GM18873 (cell line): ENCODE measurements at regions not wholly inside any gene's neighbourhood (a gene's known extent, or its start where the extent isn't known, plus 50 kb on each side); places are given as distances from the start of the nearest gene placed in this dataset.

Source experiments
- ATAC-seq: cut with Tn5 transposase; IDR thresholded peaks from one replicate; pipeline ENCODE4 v1.9.1; 2021; ENCODE audit warnings: mild to moderate bottlenecking, moderate library complexity, moderate number of reproducible peaks; ENCODE audit not compliant: unreplicated experiment, low FRiP score

DNA sequence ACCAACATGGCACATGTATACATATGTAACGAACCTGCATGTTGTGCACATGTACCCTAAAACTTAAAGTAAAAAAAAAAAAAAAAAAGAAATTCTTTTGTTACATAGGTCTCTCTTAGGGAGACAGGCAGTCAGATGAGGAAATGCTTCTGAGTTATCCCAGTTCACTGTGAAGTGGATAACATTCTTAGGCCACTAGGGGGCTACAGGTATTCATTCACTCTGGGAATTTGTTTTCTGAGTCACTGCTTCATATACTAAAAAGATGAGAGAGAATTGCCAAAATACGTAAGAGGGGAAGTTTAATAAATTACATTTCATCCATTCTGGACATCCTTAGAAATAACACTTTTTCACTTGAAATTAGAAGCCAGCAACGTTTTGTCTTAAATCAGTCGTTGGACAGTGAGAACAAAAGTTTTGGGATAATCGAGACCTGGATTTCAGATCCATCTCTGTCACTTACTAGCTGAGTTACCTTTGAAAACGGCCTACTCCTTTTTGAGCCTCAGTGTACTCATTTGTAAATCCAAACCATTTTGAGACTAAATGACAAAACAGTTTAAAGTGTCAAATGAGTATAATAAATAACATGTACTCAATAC lies 738.4 kb upstream of the ALCAM start:
- no peak for ATAC-seq

DNA sequence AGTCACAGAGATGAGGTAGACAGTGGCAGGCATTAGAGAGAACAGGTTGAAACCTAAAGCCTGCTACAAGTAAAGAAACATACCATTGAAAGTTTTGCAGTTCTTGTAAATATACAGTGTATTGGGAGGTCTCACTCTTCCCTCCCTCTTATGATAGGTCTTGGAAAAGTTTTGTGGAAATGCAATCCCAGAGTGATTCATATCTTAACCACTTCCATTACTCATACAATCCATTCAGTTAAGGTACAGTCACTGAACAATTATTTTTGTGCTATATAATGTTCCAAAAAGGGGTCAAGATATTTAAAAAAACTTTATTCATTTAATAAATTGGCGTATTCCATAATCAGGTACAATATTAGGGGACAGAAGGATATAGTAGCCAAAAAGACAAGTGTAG lies 737.7 kb upstream of the ALCAM start:
- no peak for ATAC-seq

DNA sequence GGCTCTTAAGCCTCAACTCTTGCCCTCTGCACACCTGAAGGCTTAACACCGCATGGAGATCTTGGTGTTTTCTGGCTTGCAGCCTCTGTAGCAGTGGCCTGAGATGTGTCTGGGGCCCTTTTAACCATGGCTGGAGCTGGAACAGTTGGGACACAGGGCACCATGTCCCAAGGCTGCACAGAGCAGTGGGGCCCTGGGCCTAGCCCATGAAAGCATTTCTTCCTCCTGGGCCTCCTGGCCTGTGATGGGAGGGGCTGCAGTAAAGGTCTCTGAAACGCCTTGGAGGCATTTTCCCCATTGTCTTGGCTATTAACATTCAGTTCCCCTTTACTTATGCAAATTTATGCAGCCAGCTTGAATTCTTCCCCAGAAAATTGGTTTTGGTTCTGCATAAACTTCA lies 735.5 kb upstream of the ALCAM start:
- no peak for ATAC-seq

- ATAC-seq, result no peak
Observed at GRCh38 chr3:104632521-104632920, 734.2 kb upstream of the ALCAM start.

DNA sequence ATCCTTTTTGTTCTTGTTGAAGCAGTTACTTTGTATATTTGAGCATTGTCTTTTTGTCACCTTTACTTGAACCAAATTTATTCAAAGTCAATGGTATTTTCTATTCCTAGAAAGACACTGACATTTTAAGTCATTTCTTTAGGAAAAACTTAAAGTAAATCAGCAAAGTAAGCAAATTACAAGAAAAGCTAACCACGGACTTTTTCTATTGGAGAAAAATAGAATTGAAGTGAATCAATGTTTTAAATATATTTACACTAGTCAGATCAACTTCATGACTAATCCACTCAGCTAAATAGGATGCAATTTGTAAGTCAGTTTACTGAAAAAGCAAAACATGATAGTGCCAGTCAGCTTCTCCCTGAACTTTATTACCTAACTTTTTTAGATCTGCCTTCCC lies 733.8 kb upstream of the ALCAM start:
- ATAC-seq, result no peak

DNA sequence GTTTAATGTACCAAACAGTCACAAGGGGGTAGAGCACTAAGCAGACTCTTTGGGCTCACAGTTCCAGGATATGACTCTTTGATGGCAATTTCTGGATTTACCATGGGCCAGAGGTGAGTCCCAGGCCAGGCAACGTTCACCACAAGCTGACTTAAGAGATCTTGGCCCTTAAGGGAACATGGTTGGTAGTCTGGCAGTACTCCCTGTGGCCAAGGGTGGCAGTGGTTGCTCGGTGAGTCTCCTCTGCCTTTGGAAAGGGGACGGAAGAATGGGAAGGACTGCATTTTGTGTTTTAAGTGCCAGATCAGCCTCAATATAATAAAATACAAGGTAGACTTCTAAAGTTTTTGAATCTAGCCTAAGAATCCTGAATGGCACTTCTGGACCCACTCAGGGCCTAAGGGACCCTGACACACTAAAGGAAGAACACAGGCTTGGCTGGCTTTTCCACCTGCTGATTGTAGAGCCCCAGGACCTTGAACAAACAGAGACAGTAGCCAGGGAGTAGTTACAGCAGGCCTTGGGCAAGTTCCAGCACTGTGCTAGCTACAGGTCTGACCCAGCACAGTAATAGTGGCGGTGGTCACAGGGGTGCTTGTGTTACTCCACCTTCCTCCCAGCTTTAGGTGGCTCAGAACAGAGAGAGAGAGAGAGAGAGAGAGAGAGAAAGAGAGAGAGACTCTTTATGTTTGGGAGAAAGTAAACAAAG lies 730.7 kb upstream of the ALCAM start:
- ATAC-seq, result no peak

- no peak for ATAC-seq
Observed at GRCh38 chr3:104642827-104643226, 723.9 kb upstream of the ALCAM start.

DNA sequence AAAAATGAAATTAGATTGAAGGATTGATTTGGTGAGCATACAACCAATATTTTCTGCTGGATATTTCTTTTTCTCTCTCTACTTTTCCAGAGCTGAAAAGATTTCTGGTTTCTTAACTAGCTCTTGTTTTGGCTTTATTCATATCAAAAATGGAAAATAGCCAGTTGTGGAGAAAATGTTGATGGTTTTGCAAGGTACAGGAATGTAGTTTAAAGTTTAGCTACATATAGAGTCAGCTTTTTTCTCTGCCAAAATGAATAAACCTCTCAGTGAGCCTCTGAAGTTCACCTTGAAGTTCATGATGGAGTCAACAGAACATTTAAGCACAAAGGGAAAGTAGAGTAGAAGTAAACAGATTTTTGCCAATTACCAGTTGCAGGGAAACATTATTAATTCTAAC lies 720.5 kb upstream of the ALCAM start:
- ATAC-seq, result no peak

GRCh38 chr3:104648823-104649222 lies 717.9 kb upstream of the ALCAM start:
- no peak for ATAC-seq

GRCh38 chr3:104669083-104669482 lies 697.6 kb upstream of the ALCAM start:
- ATAC-seq, result no peak

- ATAC-seq, result no peak
Observed at GRCh38 chr3:104672331-104672730, 694.4 kb upstream of the ALCAM start.

GRCh38 chr3:104673981-104674380 lies 692.7 kb upstream of the ALCAM start:
- ATAC-seq, result no peak

DNA sequence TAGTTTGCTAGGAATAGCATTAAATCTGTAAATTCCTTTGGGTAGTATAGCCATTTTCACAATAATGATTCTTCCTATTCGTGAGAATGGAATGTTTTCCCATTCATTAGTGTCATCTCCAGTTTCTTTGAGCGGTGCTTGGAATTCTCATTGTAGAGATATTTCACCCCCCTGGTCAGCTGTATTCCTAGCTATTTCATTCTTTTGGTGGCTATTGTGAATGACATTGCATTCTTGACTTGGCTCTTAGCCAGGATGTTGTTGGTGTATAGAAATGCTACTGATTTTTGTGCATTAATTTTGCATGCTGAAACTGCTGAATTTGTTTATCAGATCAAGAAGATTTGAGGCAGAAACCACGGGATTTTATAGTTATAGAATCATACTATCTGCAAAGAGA lies 690.5 kb upstream of the ALCAM start:
- no peak for ATAC-seq

DNA sequence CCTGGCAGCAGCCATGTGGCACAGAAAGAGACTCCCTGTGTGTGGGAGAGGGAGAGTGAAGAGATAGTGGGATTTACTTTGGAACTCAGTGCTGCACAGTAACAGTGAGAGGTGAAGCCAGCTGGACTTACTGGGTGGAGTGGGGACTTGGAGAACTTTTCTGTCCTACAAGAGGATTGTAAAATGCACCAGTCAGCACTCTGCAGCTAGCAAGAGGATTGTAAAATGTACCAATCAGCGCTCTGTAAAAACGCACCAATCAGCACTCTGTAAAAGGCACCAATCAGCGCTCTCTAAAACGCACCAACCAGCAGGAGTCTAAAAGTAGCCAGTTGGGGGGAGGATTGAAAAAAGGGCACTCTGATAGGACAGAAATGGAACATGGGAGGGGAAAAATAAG lies 688.8 kb upstream of the ALCAM start:
- ATAC-seq, result no peak

- ATAC-seq, result no peak
Observed at GRCh38 chr3:104685492-104685891, 681.2 kb upstream of the ALCAM start.

- no peak for ATAC-seq
Observed at GRCh38 chr3:104687362-104687761, 679.3 kb upstream of the ALCAM start.

DNA sequence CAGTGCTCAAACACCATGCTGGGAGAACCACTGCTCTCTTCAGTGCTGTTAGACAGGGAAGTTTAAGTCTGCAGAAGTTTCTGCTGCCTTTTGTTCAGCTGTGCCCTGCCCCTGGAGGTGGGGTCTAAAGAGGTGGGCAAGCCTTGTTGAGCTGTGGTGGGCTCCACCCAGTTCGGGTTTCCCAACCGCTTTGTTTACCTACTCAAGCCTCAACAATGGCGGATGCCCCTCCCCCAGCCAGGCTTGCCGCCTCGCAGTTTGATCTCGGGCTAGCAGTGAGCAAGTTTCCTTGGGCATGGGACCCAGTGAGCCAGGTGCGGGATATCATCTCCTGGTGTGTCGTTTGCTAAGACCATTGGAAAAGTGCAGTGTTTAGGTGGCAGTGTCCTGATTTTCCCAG lies 670.2 kb upstream of the ALCAM start:
- no peak for ATAC-seq

- ATAC-seq, result no peak
Observed at GRCh38 chr3:104711406-104711805, 655.3 kb upstream of the ALCAM start.

GRCh38 chr3:104715972-104716371 lies 650.7 kb upstream of the ALCAM start:
- no peak for ATAC-seq

DNA sequence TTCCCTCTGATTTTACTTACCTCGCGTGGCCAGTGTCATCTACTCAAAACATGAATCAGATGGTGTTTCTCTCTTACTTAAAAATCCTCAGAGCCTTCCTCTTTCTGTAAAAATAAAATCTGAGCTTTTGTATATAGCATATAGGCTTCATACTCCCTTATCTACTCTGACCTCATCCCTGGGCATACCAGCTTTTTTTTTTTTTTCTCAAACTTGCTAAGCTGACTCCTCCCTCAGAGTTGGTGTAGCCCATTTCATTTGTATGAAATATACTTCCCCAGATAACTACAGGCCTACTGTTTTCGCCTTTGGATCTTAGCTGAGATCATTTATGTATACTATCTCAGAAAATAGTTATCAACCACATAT lies 648.9 kb upstream of the ALCAM start:
- ATAC-seq, result no peak

DNA sequence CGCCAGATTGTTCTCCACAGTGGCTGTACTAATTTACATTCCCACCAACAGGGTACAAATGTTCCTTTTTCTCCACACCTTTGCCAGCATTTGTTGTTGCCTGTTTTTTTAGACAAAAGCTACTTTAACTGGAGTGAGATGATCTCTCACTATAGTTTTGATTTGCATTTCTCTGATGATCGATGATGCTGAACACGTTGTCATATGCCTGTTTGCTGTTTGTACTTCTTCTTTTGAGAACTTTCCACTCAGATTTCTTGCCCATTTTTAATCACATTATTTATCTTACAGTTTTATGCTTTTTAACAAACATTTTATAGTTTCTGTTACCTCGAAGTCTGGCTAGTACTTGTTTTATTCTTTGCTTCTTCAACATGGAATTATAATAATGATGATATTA lies 643.7 kb upstream of the ALCAM start:
- no peak for ATAC-seq

- no peak for ATAC-seq
Observed at GRCh38 chr3:104731074-104731473, 635.6 kb upstream of the ALCAM start.

DNA sequence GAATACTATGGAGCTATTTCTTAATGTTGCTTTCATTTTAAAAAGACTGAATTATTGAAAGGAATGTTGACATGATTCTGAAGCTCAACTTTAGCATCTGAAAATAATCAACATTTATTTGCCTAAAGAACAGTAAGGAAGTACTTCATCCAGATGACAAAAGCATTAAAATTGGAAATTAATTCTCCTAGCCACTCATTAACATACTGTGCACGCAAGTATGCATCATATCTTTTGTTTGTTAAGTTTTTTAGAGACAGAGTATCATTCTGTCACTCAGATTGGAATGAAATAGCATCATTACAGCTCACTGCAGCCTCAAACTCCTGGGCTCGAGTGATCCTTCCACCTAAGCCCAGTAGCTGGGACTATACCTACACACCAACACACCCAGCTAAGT lies 632.1 kb upstream of the ALCAM start:
- ATAC-seq, result no peak
